Type B pancreatic cell (in vitro differentiated cells): ENCODE measurements at regions not wholly inside any gene's neighbourhood (a gene's known extent, or its start where the extent isn't known, plus 50 kb on each side); places are given as distances from the start of the nearest gene placed in this dataset.

Source experiments
- DNase-seq: peaks from one replicate; pipeline ENCODE4 v3.0.0; 2021; ENCODE audit warnings: mixed read lengths; ENCODE audit not compliant: unreplicated experiment; ENCODE audit errors: extremely low spot score
- H3K27ac Mint-ChIP-seq: 2 replicates; pipeline ENCODE4 v1.8.0; 2021; ENCODE audit warnings: mild to moderate bottlenecking, mixed read lengths
- H3K27me3 Mint-ChIP-seq: 2 replicates; pipeline ENCODE4 v1.8.0; 2021; ENCODE audit warnings: mixed read lengths
- H3K36me3 Mint-ChIP-seq: 2 replicates; pipeline ENCODE4 v1.8.0; 2021; ENCODE audit warnings: mixed read lengths
- H3K4me1 Mint-ChIP-seq: one replicate; pipeline ENCODE4 v1.8.0; 2021; ENCODE audit warnings: mixed read lengths; ENCODE audit not compliant: unreplicated experiment
- H3K4me3 Mint-ChIP-seq: 2 replicates; pipeline ENCODE4 v1.8.0; 2021; ENCODE audit warnings: mild to moderate bottlenecking, mixed read lengths
- H3K9me3 Mint-ChIP-seq: 2 replicates; pipeline ENCODE4 v1.8.0; 2021; ENCODE audit warnings: mixed read lengths
- TF ChIP-seq, protein P1 (sequence below): fragments of 200-600 bp; sonication (generic); conservative IDR thresholded peaks from 2 replicates; pipeline ENCODE4 v1.5.0; 2021; ENCODE audit warnings: antibody characterized with exemption, mild to moderate bottlenecking

DNA sequence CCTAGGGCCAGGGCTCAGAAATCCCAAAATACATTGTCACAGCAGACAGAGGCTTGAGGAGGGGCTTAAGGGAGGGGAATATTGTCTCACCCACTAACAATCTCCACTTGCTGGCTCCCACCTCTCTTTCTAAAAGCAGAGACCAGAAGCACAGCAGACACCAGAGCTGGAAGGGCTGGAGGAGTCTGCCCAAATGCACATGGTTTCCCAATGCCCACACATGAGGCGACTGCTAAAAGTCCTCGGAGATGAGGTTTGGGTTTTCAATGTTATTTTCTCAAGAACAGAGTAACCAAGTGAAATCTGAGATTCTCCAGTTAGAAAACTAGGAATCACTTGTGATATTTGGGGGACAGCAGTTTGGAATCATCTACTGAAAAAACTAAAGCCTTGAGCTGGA lies 325.6 kb upstream of the JARID2 start:
- no peak for DNase-seq
- Mint-ChIP-seq H3K9me3 (peaks cover 4% of the 10 kb centered on the region), H3K36me3 (no peaks in the 10 kb centered on the region), H3K27ac (no peak overlapping the region), H3K4me3 (no peak overlapping the region), H3K27me3 (peaks cover 8% of the 10 kb centered on the region), H3K4me1 (peaks cover 64% of the 10 kb centered on the region)
- TF ChIP-seq, protein P1, sequence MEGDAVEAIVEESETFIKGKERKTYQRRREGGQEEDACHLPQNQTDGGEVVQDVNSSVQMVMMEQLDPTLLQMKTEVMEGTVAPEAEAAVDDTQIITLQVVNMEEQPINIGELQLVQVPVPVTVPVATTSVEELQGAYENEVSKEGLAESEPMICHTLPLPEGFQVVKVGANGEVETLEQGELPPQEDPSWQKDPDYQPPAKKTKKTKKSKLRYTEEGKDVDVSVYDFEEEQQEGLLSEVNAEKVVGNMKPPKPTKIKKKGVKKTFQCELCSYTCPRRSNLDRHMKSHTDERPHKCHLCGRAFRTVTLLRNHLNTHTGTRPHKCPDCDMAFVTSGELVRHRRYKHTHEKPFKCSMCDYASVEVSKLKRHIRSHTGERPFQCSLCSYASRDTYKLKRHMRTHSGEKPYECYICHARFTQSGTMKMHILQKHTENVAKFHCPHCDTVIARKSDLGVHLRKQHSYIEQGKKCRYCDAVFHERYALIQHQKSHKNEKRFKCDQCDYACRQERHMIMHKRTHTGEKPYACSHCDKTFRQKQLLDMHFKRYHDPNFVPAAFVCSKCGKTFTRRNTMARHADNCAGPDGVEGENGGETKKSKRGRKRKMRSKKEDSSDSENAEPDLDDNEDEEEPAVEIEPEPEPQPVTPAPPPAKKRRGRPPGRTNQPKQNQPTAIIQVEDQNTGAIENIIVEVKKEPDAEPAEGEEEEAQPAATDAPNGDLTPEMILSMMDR, result no peak

DNA sequence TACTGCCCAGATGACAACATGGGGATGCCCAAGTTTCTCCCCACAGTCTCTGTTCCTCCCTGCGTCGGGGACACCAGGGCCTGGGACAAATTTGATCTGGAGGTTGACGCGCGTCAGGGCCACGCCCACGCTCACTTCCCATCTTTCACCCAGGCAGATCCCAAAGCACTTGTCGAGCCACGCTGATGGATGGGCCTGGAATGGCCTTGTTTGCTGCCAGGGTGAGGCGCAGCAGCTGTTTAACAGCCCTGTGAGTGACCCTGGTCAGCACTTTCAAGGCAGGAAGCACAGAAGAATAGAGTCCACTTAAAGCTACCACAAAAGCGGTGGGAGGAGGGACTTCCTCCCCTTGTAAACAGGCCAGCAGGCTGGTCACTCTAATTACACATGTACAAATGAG lies 324.7 kb upstream of the JARID2 start:
- Mint-ChIP-seq H3K9me3 (no peaks in the 10 kb centered on the region), H3K27me3 (peaks cover 8% of the 10 kb centered on the region), H3K27ac (no peak overlapping the region), H3K4me1 (peaks cover 69% of the 10 kb centered on the region), H3K4me3 (peak overlapping the region; percentile 9), H3K36me3 (no peaks in the 10 kb centered on the region)
- DNase-seq, result no peak
- TF ChIP-seq, protein P1, result no peak

DNA sequence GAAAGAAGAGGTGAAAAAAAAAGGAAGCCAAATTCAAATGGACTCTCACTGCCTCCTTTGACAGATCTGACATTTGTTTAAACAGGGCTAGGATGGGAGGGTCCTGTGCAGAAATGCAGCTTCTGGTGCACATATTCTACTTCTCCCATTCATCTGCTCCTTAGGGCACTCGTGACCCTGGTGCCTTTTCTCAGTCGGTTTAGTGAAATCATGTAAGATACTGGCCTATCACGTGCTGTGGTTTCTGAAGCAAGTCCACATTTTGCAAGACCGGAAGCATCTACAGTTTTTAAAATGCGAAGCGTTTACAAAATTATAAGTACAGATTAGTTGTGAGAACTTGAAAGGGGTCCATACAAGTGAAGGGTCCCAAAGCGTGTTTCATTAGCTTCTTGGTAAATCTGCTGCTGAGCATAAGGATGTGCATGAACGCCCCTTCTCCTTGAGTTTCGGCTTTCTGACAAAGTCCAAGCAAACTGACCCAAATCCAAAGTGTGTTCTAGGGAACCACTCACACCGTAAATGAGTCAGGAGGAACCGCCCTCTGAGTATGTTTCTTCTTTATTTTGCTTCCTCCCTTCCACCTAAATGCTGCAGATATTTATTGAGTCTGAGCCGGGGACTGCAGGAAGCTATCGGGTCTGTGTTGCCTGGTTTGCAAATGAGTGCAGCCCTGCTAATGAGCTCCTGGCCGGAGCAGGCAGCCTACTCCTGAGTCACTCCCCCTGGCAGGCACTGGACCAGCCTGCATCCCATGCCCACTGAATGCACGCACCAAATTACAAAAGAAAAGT lies 323.8 kb upstream of the JARID2 start:
- DNase-seq, result no peak
- Mint-ChIP-seq H3K27me3 (peaks cover 8% of the 10 kb centered on the region), H3K9me3 (no peaks in the 10 kb centered on the region), H3K36me3 (no peaks in the 10 kb centered on the region), H3K27ac (no peak overlapping the region), H3K4me1 (peaks cover 66% of the 10 kb centered on the region), H3K4me3 (no peak overlapping the region)
- TF ChIP-seq, protein P1, result no peak

DNA sequence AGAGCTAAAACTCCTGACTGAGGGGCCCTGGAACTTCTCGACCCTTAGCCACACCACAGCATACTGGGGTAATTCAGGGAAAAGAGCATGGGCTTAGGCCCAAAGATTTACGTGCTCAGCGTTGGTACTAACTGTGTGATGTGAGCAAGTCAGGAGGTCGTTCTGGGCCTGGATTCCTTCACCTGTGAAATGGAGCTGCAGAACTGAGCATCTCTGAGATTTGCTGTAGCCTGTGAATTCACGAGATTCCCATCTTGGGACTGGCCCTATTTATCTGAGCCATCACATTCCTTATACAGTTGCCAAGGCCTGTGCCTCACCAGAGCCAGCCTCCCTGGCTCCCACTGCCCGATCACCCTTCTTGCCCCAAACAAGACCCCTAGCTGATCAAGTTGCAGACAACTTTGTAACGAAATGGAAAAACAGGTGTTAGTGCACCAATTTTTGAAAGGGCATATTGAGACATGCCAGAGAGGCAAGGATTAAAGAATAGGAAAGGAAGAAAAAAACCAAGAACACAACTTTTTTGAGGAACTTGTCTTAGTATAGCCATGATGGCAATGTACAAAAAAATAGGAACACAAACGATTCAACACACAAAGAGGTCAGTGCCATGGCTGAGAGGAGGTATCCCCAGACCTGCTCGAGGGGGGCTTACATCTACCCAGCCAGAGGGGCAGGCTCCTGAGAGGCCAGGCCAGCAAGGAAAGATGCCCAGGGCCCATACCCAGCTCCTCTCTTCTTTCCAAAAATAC lies 323.0 kb upstream of the JARID2 start:
- H3K36me3 Mint-ChIP-seq, result no peaks in the 10 kb centered on the region
- H3K4me1 Mint-ChIP-seq, result peaks cover 62% of the 10 kb centered on the region
- DNase-seq, result no peak
- no peaks in the 10 kb centered on the region for H3K9me3 Mint-ChIP-seq
- H3K27me3 Mint-ChIP-seq, result peaks cover 8% of the 10 kb centered on the region
- TF ChIP-seq, protein P1, result no peak
- H3K4me3 Mint-ChIP-seq, result no peak overlapping the region
- H3K27ac Mint-ChIP-seq, result no peak overlapping the region

DNA sequence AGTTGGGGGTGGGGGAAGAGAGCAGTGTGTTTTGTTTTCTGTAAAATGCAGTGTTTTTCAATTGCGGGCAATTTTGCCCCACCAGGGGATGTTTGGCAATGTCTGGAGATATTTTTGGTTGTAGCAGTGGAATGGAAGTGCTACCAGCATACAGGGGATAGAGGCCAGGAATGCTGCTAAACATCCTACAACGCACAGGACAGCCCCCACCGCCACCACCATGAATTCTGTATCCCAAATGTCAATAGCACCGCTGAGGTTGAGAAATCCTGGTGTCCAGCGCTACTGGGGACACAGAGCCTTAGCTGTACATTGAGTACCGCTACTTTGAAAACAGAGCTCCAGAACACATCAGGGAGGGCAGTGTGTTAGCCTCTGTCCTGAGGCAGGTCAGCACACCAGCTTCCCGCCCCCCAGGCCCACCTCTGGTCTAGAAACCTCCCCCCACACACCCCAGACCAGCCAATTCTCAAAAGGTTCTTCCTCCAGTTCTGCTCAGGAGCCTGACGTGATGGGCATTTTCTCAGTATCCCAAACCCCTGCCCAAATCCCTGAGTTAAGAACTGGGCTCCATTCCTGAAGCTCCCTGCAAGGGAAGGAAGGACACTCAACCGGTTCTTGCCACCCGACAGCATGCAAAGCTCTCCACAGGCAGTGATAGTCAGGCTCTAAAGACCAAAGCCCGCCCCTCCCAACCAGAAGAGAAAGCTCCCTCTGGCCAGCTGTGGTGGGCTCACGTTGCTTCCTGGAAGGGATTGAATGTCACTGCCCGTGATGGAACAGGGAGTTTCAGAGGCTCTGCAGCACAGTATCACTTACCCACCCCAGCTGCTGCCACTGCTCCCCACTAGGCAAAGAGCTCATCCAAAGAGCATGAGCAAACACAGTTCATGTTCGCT lies 321.5 kb upstream of the JARID2 start:
- peak overlapping the region; percentile 14 for H3K27ac Mint-ChIP-seq
- peak overlapping the region; percentile 16 for H3K4me3 Mint-ChIP-seq
- no peak for DNase-seq
- H3K9me3 Mint-ChIP-seq, result no peaks in the 10 kb centered on the region
- no peaks in the 10 kb centered on the region for H3K36me3 Mint-ChIP-seq
- H3K27me3 Mint-ChIP-seq, result peaks cover 8% of the 10 kb centered on the region
- H3K4me1 Mint-ChIP-seq, result peaks cover 56% of the 10 kb centered on the region
- TF ChIP-seq, protein P1, result no peak
